Tibial nerve (tissue), 3 donors: ENCODE measurements at regions not wholly inside any gene's neighbourhood (a gene's known extent, or its start where the extent isn't known, plus 50 kb on each side); places are given as distances from the start of the nearest gene placed in this dataset.

Source experiments
- CTCF ChIP-seq, 5 experiments: fragments of 200-600 bp in 3 of 5; fragments of 450-650 bp in 2 of 5; sonication (generic) in 3 of 5; IDR thresholded peaks; one replicate each; pipeline ENCODE4 v1.5.1; 2016 to 2019; ENCODE audit warnings: antibody characterized with exemption in 5 of 5, mild to moderate bottlenecking in 3 of 5, moderate library complexity in 2 of 5
- POLR2A ChIP-seq, 2 donors: fragments of 450-650 bp; IDR thresholded peaks; one replicate each; pipeline ENCODE4 v1.6.1; 2017; ENCODE audit warnings: antibody characterized with exemption in 2 of 2, mild to moderate bottlenecking in 2 of 2, moderate library complexity in 2 of 2

GRCh38 chr6:62968834-62969233 is 242.4 kb upstream of the FKBP1C start:
- TF ChIP-seq CTCF (IDR thresholded peaks at IDR 0.05) (no peak), POLR2A (IDR thresholded peaks at IDR 0.05) (no peak)
